Ovary (tissue), 7 donors: ENCODE measurements at regions not wholly inside any gene's neighbourhood (a gene's known extent, or its start where the extent isn't known, plus 50 kb on each side); places are given as distances from the start of the nearest gene placed in this dataset.
A peak's percentile ranks its signal among the peaks of the same experiment; 100 is the strongest.

Experiments used
- DNase-seq, 5 donors: peaks; one replicate each; pipeline ENCODE4 v3.0.0-alpha.2; 2019 to 2020
- H3K27ac ChIP-seq, 2 donors: fragments of 200-600 bp; one replicate each; pipeline versions ENCODE4 v1.5.1 to v1.8.0; 2019 to 2022
- H3K27me3 ChIP-seq: fragments of 200-600 bp; one replicate; pipeline ENCODE4 v1.8.0; 2022
- H3K36me3 ChIP-seq: fragments of 200-600 bp; sonication (generic); one replicate; pipeline ENCODE4 v1.5.1; 2019
- H3K4me1 ChIP-seq: one replicate; pipeline ENCODE4 v1.8.1; 2013; ENCODE audit warnings: mild to moderate bottlenecking, moderate library complexity; ENCODE audit not compliant: insufficient read depth
- H3K4me3 ChIP-seq: fragments of 200-600 bp; sonication (generic); one replicate; pipeline ENCODE4 v1.5.1; 2017
- H3K9me3 ChIP-seq, 2 donors: fragments of 200-600 bp in 1 of 2; sonication (generic) in 1 of 2; one replicate each; pipeline versions ENCODE4 v1.5.1 to v1.8.1; 2013 to 2019; ENCODE audit warnings: mild to moderate bottlenecking in 1 of 2, moderate library complexity in 1 of 2
- CTCF ChIP-seq, 3 donors: fragments of 450-650 bp in 2 of 3; fragments of 200-600 bp in 1 of 3; IDR thresholded peaks; one replicate each; pipeline versions ENCODE4 v1.5.1 to v1.8.0; 2016 to 2022; ENCODE audit warnings: antibody characterized with exemption in 3 of 3, mild to moderate bottlenecking in 1 of 3
- EP300 ChIP-seq: sonication (generic); formaldehyde crosslinking; IDR thresholded peaks from one replicate; pipeline ENCODE4 v1.6.1; 2017; ENCODE audit warnings: antibody characterized with exemption
- POLR2A ChIP-seq: fragments of 450-650 bp; IDR thresholded peaks from one replicate; pipeline ENCODE4 v1.6.1; 2017; ENCODE audit warnings: antibody characterized with exemption, mild to moderate bottlenecking, moderate library complexity
- WGBS, 3 donors: extraction: QIAGEN DNeasy Blood & Tissue Kit in 1 of 3; methylation state at CpG; one replicate each; pipeline versions ENCODE4 v1.1.5 to v1.1.7; 2013 to 2017; 5-methylcytosine and 5-hydroxymethylcytosine counted together
- intact Hi-C, 4 donors: fragments of 100-400 bp; cut with DNase I; formaldehyde crosslinking; loops; one replicate each; pipeline versions ENCODE4 v1.11.0 to v1.15.1; 2022 to 2023
- donor health status: DM: no; HTN: no; CAD: no; lungs with moderate emphysema.
- donor health status: DM: no; HTN: no; CAD: no.
- donor health status: Bipolar disorder and iron deficiency.
- donor health status: DM: no; HTN: no; CAD: no.
- donor health status: DM: yes; HTN: yes; CAD: no.

DNA sequence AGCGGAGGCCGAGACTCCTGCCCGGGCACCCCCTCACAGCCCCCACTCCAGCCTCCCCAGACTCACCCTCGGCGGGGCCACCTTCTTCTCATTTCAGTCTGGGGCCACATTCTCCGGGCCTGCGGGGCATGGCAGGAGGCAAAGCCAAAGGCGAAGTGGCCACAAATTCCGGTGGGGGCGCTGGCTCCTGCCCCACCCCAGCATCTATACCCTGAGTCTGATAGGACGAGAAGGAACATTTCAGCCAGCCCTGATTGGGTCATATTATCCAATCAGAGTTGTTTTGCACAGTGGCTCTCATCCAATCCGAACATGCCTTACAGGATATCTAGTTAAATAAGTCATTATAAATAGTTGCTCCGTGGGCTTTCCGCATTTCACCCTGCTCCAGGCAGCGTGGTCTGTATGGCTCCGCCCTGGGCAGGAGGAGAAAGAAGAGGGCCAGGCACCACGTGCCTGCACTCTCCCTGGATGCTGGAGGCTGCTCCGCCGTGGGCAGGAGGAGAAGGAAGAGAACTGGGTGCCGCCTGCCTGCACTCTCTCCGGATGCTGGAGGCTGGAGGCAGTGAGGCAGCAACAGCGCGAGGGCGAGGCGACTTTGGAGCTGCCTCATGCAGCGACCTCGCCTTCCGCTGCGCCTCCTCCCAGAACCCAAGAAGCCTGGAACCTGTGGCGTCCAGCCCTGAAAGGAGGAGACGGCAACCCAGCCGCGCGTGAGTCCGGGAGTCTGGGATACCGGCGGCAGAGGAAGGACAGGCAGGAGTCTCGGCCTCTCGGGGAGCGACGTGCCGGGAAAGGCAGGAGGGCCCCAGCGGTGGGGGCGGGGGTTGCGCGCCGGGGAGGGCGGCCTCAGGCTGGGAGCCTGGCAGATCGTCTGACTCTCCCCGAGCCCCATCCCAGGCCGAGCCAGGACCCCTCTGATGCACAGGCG is 162.9 kb downstream of the ZNF33B start:
- intact Hi-C loops = loop anchor here in 1 of 4 donors (2.0 kb wide), 1 partner anchor 21 kb away; no protein-coding TSS in a partner anchor
- Histone ChIP-seq H3K9me3 (no peaks in the 10 kb centered on the region), H3K36me3 (no peaks in the 10 kb centered on the region), H3K27me3 (no peaks in the 10 kb centered on the region), H3K4me1 (no peaks in the 10 kb centered on the region), H3K27ac (no peak overlapping the region), H3K4me3 (peak overlapping the region; percentile 22)
- 23 to 44% (median 29%) methylated on average over 40 to 50 of the region's 52 CpGs for WGBS, 3 donors
- no peak for TF ChIP-seq EP300
- no peak for TF ChIP-seq POLR2A
- no peak for TF ChIP-seq CTCF (IDR thresholded peaks at IDR 0.05)
- no peak for DNase-seq

- DNase-seq = no peak
- no peak for TF ChIP-seq POLR2A
- no peak for TF ChIP-seq EP300
- no peak for TF ChIP-seq CTCF (IDR thresholded peaks at IDR 0.05)
- Histone ChIP-seq H3K4me1 (no peaks in the 10 kb centered on the region), H3K27ac (no peak overlapping the region), H3K9me3 (no peaks in the 10 kb centered on the region), H3K4me3 (no peak overlapping the region), H3K27me3 (no peaks in the 10 kb centered on the region), H3K36me3 (no peaks in the 10 kb centered on the region)
- 73 to 77% (median 74%) methylated on average over 6 of the region's 6 CpGs for WGBS, 3 donors
- intact Hi-C loops = loop anchor here in 1 of 4 donors (2.0 kb wide), 1 partner anchor 20 kb away; no protein-coding TSS in a partner anchor
Measured at GRCh38 chr10:42454313-42454712, 184.1 kb downstream of the ZNF33B start.

GRCh38 chr10:42431095-42431494 is 207.3 kb downstream of the ZNF33B start:
- no peak for DNase-seq
- H3K9me3 ChIP-seq = no peaks in the 10 kb centered on the region
- WGBS, 3 donors = 83 to 84% (median 84%) methylated on average over 5 of the region's 5 CpGs
- H3K36me3 ChIP-seq = no peaks in the 10 kb centered on the region
- no peak overlapping the region for H3K27ac ChIP-seq
- H3K27me3 ChIP-seq = no peaks in the 10 kb centered on the region
- intact Hi-C loops = no loop called here
- TF ChIP-seq CTCF (IDR thresholded peaks at IDR 0.05) (no peak), POLR2A (no peak), EP300 (no peak)
- H3K4me3 ChIP-seq = no peak overlapping the region
- no peaks in the 10 kb centered on the region for H3K4me1 ChIP-seq

DNA sequence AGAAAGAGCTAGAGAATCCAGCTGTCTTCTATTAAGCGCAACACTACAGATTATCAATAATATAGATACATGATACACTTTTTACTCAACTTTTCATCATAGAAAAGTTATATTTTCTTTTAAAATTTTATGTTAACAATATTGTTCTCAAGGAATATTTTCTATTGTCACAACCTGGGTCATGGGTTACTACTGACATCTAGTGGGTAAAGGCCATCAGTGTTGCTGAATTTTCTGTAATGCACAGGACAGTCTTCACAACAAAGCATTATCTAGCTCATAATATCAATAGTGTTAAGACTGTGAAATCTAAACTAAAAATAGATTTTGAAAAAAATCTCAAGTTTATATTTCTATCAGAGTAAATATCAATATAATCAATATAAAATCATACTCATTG is 209.8 kb downstream of the ZNF33B start:
- 82 to 91% (median 87%) methylated on average over 1 of the region's 1 CpG for WGBS, 3 donors
- Histone ChIP-seq H3K9me3 (no peaks in the 10 kb centered on the region), H3K27ac (no peak overlapping the region), H3K4me1 (no peaks in the 10 kb centered on the region), H3K36me3 (no peaks in the 10 kb centered on the region), H3K4me3 (no peak overlapping the region), H3K27me3 (no peaks in the 10 kb centered on the region)
- intact Hi-C loops = no loop called here
- DNase-seq = no peak
- TF ChIP-seq EP300 (no peak), CTCF (IDR thresholded peaks at IDR 0.05) (no peak), POLR2A (no peak)
